ENCODE measurements at regions not wholly inside any gene's neighbourhood (a gene's known extent, or its start where the extent isn't known, plus 50 kb on each side); places are given as distances from the start of the nearest gene placed in this dataset.

DNA sequence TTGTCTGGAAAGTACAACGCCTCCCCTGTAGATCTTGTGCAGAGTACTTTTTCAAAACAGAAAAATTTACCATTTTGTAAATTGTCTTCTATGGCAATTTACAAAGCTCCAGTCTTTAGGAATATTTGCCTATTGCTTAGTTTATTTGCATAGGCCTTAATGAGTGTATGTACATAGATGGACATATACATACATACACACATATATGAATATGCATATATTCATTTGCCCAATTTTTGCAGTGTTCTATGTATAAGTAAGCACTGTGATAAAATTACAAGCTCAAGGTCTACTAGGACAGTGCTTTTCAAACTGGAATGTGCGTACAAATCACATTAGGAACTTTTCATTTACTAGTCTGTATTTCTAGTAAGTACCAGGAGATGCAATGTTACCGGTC, 301.3 kb upstream of the SMARCA2 start:
- no peak for DNase-seq

DNA sequence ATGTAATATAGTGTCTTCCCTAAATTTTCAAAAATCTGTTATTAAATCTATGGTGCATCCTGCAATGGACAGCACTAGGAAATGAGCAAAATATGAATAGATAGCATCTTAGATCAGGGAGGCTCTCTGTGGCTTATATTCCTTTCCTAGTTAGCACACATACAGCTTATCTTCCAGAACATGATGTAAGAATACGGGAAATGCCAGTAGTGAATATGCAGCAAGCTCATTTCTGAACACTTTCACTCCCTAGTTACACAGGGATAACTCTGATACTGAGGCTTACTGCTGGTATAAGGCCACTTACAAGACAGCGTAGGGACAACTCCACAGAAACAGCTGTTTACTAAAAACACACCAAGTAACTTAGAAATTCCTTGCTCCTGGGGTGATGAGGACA, 297.3 kb upstream of the SMARCA2 start:
- no peak for DNase-seq

DNA sequence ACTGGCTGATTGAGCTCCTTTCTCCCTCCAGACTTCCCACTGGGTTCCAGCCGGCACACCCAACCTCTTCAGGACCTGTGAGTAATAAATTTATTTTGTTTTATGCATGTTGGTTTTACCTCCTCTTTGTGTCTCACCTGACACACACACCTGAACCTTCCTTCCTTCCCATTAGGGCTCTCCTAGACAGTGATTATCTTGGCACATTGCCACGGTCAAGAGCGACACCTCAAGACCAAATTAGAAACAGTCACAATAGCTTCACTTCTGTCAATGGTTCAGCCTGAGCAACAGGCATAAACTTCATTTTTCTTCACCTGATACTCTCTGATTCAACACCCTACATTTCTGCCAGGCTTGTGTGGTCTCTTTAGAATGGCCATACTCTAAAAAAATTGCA, 296.3 kb upstream of the SMARCA2 start:
- DNase-seq, result no peak

DNA sequence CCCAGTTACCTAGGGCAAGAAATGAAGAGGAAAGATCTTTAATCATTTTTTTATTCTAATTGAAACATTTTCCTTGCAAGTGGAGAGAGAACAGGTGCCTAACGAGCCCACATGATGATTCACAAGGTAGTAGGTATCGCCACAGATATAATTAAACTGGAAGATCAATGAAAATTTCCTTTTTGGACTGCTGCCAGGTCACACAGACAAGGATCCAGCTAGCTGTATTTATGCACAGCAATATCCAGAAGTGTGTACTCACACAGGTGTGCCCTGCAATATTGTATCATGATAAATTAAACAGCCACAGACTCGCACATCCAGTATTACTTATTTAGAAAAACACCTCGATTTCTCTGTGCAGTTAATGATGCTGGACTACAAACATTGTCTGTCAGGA, 294.0 kb upstream of the SMARCA2 start:
- DNase-seq, result no peak

DNA sequence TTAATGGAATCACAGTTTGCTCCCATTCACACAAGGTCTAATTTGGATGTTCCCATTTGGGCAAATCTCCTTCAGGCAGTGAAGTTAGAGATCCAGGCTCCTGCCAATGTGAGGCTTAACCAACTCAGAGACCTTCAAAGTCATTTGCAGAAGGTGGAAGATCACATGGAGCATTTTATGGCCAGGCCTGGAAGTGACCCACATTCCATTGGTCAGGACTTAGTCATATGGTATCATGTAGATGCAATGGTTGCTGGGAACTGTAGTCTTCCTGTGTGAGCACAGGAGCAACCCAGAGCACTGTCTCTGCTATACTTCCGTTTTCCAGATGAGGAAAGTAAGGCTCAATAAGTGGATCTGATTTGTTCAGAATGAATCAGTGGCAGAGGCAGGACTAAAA, 292.7 kb upstream of the SMARCA2 start:
- no peak for DNase-seq

DNA sequence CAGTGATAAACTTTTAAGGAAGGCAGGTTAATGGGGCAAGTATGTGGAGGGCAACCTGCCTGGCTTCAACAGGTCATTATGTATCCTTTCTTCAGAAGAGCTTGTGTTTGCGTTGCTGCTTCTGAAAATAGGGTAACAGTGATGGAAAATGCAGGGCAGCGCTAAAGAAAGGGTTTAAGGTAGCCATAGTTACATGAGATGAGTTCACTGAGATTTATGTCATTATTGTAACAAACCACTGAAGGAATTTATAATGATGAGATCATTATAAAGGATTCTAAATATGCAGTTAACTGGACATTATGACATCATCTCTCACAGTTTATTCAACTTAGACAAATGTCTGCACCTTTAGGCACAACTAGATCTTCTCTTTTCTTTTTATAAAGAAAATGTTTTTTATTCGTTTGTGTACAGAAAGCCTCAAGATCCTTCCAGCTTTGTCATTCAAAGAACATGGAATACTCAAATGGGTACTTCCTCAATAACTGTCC, 291.6 kb upstream of the SMARCA2 start:
- no peak for DNase-seq

DNA sequence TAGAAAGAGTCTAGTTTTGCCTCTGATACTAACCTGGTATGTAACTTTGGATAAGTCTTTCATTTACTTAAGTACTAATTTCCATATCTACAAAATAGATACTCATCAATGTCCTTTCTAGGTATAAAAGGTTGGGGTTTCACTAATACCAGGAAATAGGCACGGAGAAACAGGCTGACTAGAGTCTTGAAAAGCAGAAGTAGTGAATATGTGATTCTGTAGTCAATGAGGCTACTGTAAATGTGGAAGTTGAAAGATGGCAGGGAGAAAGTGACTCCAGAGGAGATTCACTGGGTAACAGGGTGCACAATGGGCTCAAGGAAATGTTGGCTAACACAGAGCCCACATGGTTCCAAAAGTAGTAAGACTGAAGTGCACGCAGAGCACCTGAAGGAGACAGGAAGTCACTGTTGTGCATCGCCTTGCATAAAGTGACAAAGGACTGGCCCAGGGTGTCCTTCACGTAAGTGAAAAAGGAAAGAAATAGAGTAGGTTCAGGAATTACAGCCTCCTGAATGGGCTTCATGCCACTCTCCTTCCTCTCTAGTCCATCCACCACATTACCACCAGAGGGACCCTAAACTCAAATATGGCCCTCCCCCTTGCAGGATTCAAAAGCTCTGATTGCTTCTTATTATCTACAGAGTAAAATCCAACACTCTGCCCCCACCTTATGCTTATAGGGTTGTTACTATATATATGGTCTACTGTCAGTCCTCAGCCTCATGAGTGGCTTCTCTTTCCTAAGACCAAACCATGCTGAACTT, 288.0 kb upstream of the SMARCA2 start:
- peak; percentile 8 for DNase-seq

DNA sequence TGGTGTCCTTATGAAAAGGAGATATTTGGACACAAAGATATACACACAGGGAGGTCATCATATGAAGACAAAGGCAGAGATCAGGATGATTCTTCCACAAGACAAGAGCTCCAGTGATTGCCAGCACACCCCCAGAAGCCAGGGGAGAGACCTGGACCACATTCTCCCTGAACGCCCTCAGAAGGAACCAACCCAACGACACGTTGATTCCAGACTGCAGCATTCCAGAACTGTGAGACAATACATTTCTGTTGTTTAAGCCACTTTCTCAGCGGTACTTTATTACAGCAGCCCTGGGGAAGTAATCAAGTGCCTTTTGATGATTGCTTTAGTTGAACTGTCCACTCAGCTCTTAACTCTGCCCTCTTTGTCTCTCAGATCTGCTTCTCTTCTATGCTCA, 285.5 kb upstream of the SMARCA2 start:
- DNase-seq, result no peak

DNA sequence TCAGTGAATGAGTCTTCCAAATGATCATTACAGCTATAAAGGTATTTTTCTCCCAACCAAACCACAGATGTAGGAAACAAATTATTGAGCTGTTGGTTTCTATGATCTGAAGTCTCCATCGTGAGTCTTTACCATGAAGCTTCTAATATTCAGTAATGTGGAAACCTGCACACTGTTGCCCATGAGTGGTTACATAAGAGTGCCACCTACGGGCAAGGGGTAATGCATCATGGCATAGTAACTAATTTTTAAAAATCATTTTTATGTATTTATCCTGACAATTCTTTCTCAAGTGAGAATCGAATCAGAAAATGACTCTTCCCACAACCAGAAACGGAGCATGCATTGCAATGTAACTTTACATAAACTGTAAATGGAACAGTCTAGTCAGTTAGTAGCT, 282.5 kb upstream of the SMARCA2 start:
- DNase-seq, result peak; percentile 2

DNA sequence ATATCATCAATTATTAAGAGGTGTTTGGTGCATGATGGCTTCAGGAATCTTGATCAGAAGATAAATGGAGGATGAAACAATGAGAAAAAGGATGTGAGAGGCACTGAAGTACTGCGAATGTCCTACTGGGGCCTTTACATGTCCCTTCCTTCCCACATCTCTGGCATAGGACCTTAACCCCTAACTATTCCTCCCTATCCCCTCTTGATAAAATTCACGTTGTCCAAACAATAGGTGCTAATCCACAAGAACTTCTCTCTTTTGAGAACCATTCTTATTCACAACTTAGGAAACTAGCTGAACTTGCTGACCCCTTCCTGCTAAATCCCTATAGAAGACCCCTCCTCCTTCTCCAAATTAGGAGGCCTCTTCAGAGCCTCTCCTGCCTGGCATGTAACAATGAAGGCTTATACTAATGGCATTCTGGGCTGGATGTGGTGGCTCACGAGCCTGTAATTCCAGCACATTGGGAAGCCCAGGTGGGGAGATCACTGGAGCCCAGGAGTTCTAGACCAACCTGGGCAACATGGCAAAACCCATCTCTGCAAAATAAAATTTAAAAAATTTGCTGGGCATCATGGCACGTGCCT, 276.5 kb upstream of the SMARCA2 start:
- no peak for DNase-seq

DNA sequence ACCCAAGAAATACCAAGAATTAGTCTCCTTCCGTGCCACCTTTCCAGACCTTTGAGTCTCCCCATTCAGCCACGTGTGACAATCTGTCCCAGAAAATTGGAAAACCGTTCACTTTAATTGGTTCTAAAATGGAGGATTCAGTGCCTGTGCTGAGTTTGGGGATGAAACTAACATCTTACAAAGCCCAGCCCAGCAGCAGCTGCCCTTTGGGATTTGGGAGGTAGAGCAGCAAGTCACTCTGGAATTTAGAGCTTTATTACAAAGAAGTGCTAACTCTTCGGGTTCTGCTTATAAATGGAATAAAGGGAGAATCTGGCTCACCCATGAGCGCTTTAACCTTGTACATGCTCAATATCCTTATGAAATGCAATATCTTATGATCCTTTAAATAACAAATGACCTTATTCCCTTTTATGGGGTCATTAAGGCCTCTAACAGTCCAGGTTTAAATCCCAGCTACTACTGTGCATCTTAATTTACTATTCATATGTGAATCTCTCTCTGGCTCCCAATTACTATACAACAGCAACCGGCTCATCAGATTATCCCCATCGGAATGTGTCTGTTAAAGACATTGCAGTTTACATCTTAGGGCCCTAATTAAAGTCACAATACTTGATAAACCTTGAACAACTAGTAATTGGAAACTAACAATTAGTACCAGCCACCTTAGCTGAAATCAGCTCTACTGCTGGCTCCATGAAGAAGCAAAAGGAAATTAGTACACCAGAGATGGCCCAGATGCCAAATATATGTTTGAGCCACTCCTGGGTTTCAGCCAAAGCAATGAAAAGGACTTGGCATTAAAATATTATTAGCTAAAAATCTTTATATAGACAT, 271.8 kb upstream of the SMARCA2 start:
- DNase-seq, result no peak

DNA sequence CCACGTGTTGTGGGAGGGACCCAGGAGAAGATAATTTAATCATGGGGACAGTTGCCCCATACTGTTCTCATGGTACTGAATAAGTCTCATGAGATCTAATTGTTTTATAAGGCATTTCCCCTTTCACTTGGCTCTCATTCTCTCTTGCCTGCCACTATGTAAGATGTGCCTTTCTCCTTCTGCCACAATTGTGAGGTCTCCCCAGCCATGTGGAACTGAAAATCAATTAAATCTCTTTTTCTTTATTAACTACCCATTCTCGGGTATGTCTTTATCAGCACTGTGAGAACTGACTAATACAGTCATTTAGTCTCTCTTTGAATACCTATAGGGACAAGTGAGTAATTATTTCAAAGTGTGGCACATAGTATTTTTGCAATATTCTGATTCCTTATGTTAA, 269.2 kb upstream of the SMARCA2 start:
- no peak for DNase-seq

DNA sequence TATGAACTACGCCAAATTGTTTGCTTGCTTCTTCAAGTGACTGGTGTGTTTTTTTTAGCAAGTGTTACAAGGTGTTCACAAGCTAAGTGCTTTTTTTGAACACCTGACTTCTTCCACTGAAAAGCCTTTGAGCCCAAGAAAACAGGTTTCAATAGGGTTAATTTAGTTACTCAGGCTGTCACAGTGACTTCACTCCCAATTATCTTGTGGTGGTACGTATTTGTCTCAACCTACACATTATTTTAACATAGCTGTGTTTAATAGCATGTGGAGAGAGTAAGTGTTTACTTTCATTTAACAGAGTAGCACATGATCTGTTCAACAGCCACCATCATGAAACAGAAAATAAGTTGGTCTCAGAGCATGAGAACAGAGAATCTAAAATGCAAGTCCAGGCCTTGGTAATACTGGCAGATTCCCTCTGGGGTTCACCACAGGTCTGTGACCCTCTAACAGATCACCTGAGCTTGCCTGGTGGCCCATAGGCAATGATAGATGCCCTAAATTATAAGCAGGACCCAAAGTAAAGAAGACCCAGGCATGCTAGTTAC, 267.7 kb upstream of the SMARCA2 start:
- no peak for DNase-seq

DNA sequence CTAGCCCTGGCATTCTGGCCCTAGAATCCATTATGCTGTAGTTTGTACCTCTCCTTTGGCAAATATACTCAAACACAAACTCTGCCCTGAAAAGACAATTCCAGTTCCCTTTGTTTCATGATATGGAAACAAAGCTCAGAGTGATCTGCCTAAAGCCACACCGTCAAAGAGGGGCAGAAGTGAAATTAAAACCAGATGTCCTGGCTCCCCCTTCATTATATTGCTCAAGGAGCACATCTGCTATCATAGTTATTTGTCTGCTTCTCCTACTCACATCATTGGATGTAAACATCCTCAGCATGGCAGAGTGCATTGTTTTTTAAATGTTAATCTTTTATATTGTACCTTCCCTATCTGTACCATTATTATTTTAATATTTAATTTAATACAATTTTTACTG, 266.7 kb upstream of the SMARCA2 start:
- DNase-seq, result no peak

DNA sequence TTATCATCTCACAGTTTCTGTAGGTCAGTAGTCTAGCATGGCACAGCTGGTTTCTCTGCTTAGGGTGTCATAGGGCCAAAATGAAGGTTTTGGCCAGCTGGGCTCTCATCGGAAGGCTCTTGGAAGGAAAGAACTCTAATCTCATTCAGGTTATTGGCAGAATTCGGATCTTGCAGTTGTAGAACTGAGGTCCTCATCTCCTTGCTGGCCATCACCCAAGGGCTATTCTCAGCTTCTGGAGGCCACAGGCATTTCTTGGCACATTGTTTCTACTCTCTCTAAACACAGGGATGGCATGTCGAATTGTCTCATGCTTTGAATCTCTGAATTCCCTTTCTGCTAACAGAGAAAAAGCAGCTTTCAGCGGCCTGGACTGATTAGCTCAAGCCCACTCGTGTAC, 258.0 kb upstream of the SMARCA2 start:
- no peak for DNase-seq

DNA sequence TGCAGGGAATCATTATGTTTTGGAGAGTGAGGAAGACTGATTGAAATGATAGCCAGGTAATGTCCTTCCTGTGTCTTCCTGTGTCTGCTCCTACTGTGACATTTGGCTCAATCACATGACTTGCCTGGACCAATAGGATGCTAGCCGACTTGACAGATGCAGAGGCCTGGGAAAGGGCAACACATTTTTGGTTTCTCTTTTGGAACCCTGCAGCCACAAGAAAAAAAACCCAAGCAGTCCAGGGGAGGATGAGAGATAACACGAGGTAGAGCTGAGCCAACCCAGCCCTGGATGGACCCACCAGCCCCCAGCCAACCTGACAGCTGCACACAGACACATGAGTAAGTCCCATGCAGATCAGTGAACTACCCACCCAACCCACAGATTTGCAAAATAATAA, 256.1 kb upstream of the SMARCA2 start:
- no peak for DNase-seq

DNA sequence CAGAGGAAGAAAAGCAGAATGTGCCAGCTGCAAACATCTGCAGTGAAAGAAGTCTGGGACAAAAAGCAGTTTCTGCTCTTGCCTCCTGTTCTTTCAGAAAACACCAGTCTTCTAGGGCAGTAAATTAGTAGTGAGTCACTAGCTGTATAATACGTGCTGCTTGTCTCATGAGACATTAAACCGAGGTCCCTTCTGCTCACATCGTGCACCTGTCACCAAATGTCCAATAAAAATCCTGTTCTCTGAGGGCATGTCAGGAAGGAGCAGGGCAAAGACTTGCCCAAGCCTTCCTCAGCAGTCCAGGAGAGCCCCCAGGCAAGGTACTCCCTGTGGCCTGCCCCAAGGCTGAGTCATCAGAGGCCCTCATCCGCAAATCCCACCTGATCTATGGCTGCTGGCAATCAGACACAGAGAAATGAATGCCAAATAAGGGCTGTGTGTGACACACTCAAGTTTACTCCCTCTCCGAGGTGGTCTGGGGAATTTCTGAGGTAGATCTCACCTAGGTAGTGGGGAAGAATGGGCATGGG, 255.3 kb upstream of the SMARCA2 start:
- DNase-seq, result no peak

DNA sequence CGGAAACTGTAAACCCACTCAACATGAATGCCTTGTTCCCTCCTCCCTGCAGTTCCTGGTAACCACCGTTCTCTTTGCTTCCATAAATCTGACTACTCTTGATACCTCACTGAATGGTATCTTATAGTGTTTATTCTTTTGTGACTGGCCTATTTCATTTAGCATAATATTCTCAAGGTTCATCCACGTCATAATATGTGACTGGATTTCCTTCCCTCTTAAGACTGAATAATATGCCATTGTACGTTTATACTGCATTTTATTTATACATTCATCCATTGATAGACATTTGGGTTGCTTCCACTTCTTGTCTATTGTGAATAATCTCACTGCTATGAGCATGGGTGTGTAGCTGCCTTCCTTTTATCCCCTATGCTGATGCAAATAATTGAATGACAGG, 253.3 kb upstream of the SMARCA2 start:
- no peak for DNase-seq

DNA sequence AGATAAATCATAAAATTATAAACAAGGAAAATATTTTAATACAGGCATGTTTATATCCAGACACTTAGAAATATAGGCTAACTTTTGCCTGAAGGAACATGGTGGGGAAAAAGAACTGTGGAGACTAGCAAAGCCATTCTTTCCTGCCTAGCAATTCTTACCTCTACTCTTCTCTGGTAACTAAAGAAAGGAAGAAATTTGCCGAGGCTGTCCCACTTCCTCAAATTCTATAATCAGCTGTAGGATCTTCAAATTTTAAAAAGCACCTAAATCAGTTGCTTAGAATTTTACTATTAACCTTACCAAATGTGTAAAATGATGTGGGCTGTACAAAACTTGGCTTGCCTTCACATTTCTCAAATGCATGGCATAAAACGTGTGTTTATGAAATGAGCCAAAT, 249.1 kb upstream of the SMARCA2 start:
- DNase-seq, result no peak

DNA sequence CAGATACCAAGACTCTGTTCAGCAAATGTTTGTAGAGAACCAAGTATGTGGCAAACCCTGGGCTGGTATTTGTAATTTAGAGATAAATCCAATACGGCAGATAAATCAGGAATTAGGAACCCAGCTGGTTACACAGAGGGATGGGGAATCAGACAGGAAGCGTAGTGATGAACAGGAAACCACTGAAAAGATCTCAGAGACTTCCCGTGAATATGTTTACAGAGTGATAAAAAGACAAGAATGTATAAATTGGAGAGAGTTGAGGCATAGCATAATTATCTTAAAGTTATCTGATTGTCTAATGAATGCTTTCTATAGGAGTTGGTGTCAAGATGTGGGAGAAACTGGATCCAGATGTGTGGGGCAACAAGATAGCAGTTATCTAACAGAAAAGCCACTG, 246.6 kb upstream of the SMARCA2 start:
- no peak for DNase-seq

DNA sequence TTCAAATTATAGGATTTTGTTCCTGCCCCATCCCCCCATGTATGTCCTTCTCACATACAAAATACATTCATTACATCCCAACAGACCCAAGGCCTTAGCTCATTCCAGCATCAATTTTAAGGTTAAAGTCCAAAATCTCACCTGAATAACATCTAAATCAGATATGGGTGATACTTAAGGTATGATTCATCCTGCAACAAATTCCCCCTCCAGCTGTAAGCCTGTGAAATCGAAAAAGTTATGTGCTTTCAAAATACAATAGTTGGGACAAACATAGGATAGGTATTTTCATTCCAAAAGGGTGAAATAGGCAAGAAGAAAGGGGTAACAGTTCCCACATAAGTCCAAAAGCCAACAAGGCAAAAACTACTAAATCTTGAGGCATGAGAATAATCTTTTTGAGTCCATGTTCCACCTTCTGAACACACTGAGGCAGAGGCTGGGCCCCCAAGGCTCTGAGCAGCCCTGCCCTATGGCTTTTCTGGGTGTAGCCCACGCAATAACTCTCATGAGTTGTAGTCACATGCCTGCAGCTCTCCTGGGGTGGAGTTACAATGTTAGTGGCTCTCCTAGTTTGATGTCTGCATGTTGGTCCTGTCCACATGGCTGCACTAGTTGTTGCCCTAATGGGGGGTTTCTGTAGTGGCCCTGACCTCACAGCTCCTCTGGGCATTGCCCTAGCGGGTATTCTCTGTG, 243.9 kb upstream of the SMARCA2 start:
- DNase-seq, result no peak

DNA sequence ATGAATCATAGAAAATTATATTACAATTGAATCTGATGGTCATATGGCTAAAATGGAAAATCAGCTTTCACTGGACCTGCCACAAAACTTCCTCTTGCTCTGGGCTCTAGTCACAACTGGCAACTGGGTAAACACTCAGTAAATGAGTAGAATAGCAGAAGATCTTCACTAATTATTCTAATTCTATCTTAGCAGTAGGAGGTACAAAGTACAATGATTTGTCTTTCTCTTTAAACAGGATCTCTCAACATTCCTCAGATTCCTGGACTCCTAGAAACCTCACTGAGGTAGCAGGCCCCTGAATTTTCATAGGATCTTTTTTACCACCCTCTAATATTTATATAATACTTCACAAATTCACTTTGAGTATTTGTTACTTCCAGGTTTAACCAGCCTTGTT, 239.9 kb upstream of the SMARCA2 start:
- DNase-seq, result no peak

DNA sequence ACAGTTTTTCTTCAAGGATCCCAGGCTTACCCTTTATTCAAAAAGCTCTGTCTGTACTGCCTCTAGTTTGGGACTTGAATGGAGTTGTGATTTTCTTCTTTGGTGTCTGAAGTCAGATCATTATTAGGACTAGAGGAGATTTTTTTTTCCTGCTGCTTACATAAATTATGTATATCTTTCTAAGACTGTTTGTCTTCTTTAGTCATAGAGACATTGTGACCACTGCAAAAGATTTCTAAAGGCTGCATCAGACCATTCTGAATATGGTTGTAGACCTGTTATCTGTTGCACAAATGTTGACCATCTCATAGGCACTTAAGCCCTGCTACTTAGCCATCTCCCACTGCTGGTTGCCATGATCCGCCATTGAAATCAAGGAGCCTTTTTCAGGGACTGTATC, 238.5 kb upstream of the SMARCA2 start:
- no peak for DNase-seq

Measured in hematopoietic multipotent progenitor cell treated with erythropoietin and hydrocortisone succinate and interleukin-3 and kit ligand, for 4 days (in vitro differentiated cells).